OCI-LY3 (cell line): ENCODE measurements at regions not wholly inside any gene's neighbourhood (a gene's known extent, or its start where the extent isn't known, plus 50 kb on each side); places are given as distances from the start of the nearest gene placed in this dataset.

ENCODE experiments used
- H2AFZ ChIP-seq: fragments of 200-600, 300-600 bp; shearing (Covaris generic); 2 replicates; pipeline ENCODE4 v1.6.0; 2014; ENCODE audit warnings: antibody characterized with exemption, low read depth, low read length
- H3K27ac ChIP-seq: fragments of 200-600, 300-600 bp; sonication (generic); 2 replicates; pipeline ENCODE4 v1.5.1; 2014; ENCODE audit warnings: mild to moderate bottlenecking, low read length, moderate library complexity, mixed read lengths
- H3K27me3 ChIP-seq: fragments of 200-600, 300-600 bp; sonication (generic); 2 replicates; pipeline ENCODE4 v1.6.1; 2014; ENCODE audit warnings: low read depth, low read length, mixed read lengths
- H3K36me3 ChIP-seq: fragments of 200-600, 300-600 bp; sonication (generic); replicated peaks from 2 replicates; pipeline ENCODE3; 2014; ENCODE audit warnings: low read depth, low read length, mixed read lengths
- H3K4me1 ChIP-seq: fragments of 300-600, 200-600 bp; sonication (generic); 2 replicates; pipeline ENCODE4 v1.6.1; 2014; ENCODE audit warnings: low read length, mixed read lengths
- H3K4me2 ChIP-seq: fragments of 200-600, 300-600 bp; sonication (generic); 2 replicates; pipeline ENCODE4 v1.6.1; 2014; ENCODE audit warnings: low read length, mixed read lengths
- H3K4me3 ChIP-seq: fragments of 300-600, 200-600 bp; sonication (generic); 2 replicates; pipeline ENCODE4 v1.5.1; 2014; ENCODE audit warnings: antibody characterized with exemption, mild to moderate bottlenecking, low read length, moderate library complexity
- H3K79me2 ChIP-seq: fragments of 300-600, 200-600 bp; shearing (Covaris generic); 2 replicates; pipeline ENCODE4 v1.6.1; 2014; ENCODE audit warnings: mild to moderate bottlenecking, low read length, mixed read lengths
- H3K9ac ChIP-seq: fragments of 300-600, 200-600 bp; shearing (Covaris generic); 2 replicates; pipeline ENCODE4 v1.6.0; 2014; ENCODE audit warnings: mild to moderate bottlenecking, low read length, moderate library complexity
- H3K9me3 ChIP-seq: fragments of 200-600, 300-600 bp; shearing (Covaris generic); 2 replicates; pipeline ENCODE4 v1.6.1; 2014; ENCODE audit warnings: low read length, mixed read lengths; ENCODE audit not compliant: insufficient read depth
- H4K20me1 ChIP-seq: fragments of 200-600, 300-600 bp; sonication (generic); 2 replicates; pipeline ENCODE4 v1.6.1; 2016; ENCODE audit warnings: low read length, mixed read lengths; ENCODE audit not compliant: insufficient read depth
- CTCF ChIP-seq: fragments of 200-600, 300-600 bp; sonication (generic); IDR thresholded peaks from 2 replicates; pipeline ENCODE4 v1.5.1; 2014; ENCODE audit warnings: antibody characterized with exemption, low read length, low read depth
- EZH2phosphoT487 ChIP-seq: fragments of 200-600 bp; shearing (Covaris generic); IDR thresholded peaks from 2 replicates; pipeline ENCODE4 v1.6.1; 2018; ENCODE audit warnings: antibody characterized with exemption, mixed run types, low read depth

GRCh38 chr13:73338389-73338788 is 279.6 kb downstream of the KLF5 start:
- no peaks in the 10 kb centered on the region for H3K9me3 ChIP-seq
- no peak overlapping the region for H3K4me2 ChIP-seq
- H3K27me3 ChIP-seq = no peaks in the 10 kb centered on the region
- H3K79me2 ChIP-seq = no peaks in the 10 kb centered on the region
- H3K4me1 ChIP-seq = peaks cover 15% of the 10 kb centered on the region
- H3K27ac ChIP-seq = no peak overlapping the region
- H3K4me3 ChIP-seq = no peak overlapping the region
- no peaks in the 10 kb centered on the region for H4K20me1 ChIP-seq
- TF ChIP-seq EZH2phosphoT487 (no peak), CTCF (no peak)
- H3K9ac ChIP-seq = no peak overlapping the region
- H3K36me3 ChIP-seq = no peaks in the 10 kb centered on the region
- no peak overlapping the region for H2AFZ ChIP-seq

GRCh38 chr13:73337532-73337931 is 278.7 kb downstream of the KLF5 start:
- H2AFZ ChIP-seq = no peak overlapping the region
- no peaks in the 10 kb centered on the region for H3K27me3 ChIP-seq
- no peak overlapping the region for H3K9ac ChIP-seq
- TF ChIP-seq EZH2phosphoT487 (no peak), CTCF (no peak)
- H4K20me1 ChIP-seq = no peaks in the 10 kb centered on the region
- H3K4me3 ChIP-seq = no peak overlapping the region
- no peak overlapping the region for H3K27ac ChIP-seq
- no peaks in the 10 kb centered on the region for H3K79me2 ChIP-seq
- no peak overlapping the region for H3K4me2 ChIP-seq
- no peaks in the 10 kb centered on the region for H3K36me3 ChIP-seq
- H3K9me3 ChIP-seq = no peaks in the 10 kb centered on the region
- peaks cover 15% of the 10 kb centered on the region for H3K4me1 ChIP-seq

GRCh38 chr13:73336773-73337172 is 278.0 kb downstream of the KLF5 start:
- Histone ChIP-seq H4K20me1 (no peaks in the 10 kb centered on the region), H3K4me2 (no peak overlapping the region), H3K4me1 (peaks cover 15% of the 10 kb centered on the region), H3K4me3 (no peak overlapping the region), H3K79me2 (no peaks in the 10 kb centered on the region), H3K27me3 (no peaks in the 10 kb centered on the region), H3K9ac (no peak overlapping the region), H2AFZ (no peak overlapping the region), H3K27ac (no peak overlapping the region), H3K36me3 (no peaks in the 10 kb centered on the region), H3K9me3 (no peaks in the 10 kb centered on the region)
- no peak for TF ChIP-seq CTCF
- no peak for TF ChIP-seq EZH2phosphoT487

GRCh38 chr13:73335944-73336343 is 277.1 kb downstream of the KLF5 start:
- no peak overlapping the region for H3K27ac ChIP-seq
- no peaks in the 10 kb centered on the region for H4K20me1 ChIP-seq
- H3K4me3 ChIP-seq = no peak overlapping the region
- H3K9me3 ChIP-seq = no peaks in the 10 kb centered on the region
- H3K4me2 ChIP-seq = no peak overlapping the region
- H3K4me1 ChIP-seq = peaks cover 15% of the 10 kb centered on the region
- H3K9ac ChIP-seq = no peak overlapping the region
- no peaks in the 10 kb centered on the region for H3K36me3 ChIP-seq
- no peak for TF ChIP-seq CTCF
- TF ChIP-seq EZH2phosphoT487 = no peak
- H3K27me3 ChIP-seq = no peaks in the 10 kb centered on the region
- no peaks in the 10 kb centered on the region for H3K79me2 ChIP-seq
- no peak overlapping the region for H2AFZ ChIP-seq
